H1 (cell line): ENCODE measurements at regions not wholly inside any gene's neighbourhood (a gene's known extent, or its start where the extent isn't known, plus 50 kb on each side); places are given as distances from the start of the nearest gene placed in this dataset.

Source experiments
- CTCF ChIA-PET: fragments of 300-600 bp; sonication (Branson Sonifier 250); formaldehyde crosslinking; loops from one replicate; lab custom pipeline; 2021; ENCODE audit not compliant: partially characterized antibody; lab: Charles Lee
- POLR2A ChIA-PET: fragments of 300-600 bp; sonication (Branson Sonifier 250); formaldehyde crosslinking; loops from one replicate; lab custom pipeline; 2021; ENCODE audit warnings: inconsistent platforms; ENCODE audit not compliant: partially characterized antibody; lab: Charles Lee
- DNase-seq, 2 experiments: peaks; one replicate each; pipeline versions ENCODE4 v3.0.0 to v3.0.0-alpha.2; 2010 to 2022; ENCODE audit warnings: low spot score in 2 of 2, low read depth in 1 of 2, mixed read lengths in 1 of 2
- FAIRE-seq: peaks from 2 replicates; lab custom pipeline; 2011; peaks lifted over from hg19 to GRCh38; lab: Jason Lieb, UNC
- H2AFZ ChIP-seq: 2 replicates; pipeline ENCODE4 v1.8.1; 2012; ENCODE audit warnings: low read length, inconsistent platforms
- H2AK5ac ChIP-seq: 2 replicates; pipeline ENCODE4 v1.6.1; 2013; ENCODE audit warnings: low read depth, low read length
- H2BK120ac ChIP-seq: replicated peaks from 2 replicates; pipeline ENCODE3; 2013; ENCODE audit warnings: low read depth, low read length, inconsistent platforms
- H2BK12ac ChIP-seq: 2 replicates; pipeline ENCODE4 v1.6.1; 2013; ENCODE audit warnings: low read depth, low read length
- H2BK15ac ChIP-seq: 2 replicates; pipeline ENCODE4 v1.6.1; 2013; ENCODE audit warnings: low read length
- H2BK20ac ChIP-seq: 2 replicates; pipeline ENCODE4 v1.6.1; 2013; ENCODE audit warnings: low read length
- H2BK5ac ChIP-seq: 2 replicates; pipeline ENCODE4 v1.6.1; 2013; ENCODE audit warnings: low read depth, low read length
- H3K14ac ChIP-seq: 2 replicates; pipeline ENCODE4 v1.6.1; 2013; ENCODE audit warnings: inconsistent platforms; ENCODE audit not compliant: insufficient read length
- H3K18ac ChIP-seq: 2 replicates; pipeline ENCODE4 v1.6.1; 2013; ENCODE audit warnings: low read length; ENCODE audit errors: extremely low read depth
- H3K23ac ChIP-seq: 2 replicates; pipeline ENCODE4 v1.6.1; 2013; ENCODE audit warnings: inconsistent platforms; ENCODE audit not compliant: insufficient read length
- H3K23me2 ChIP-seq: 2 replicates; pipeline ENCODE4 v1.6.1; 2013; ENCODE audit warnings: low read depth, low read length
- H3K27ac ChIP-seq: 2 replicates; pipeline ENCODE4 v1.6.1; 2011; ENCODE audit warnings: low read depth, low read length, inconsistent platforms
- H3K27me3 ChIP-seq, 4 experiments: replicated peaks in 1 of 4; 1 replicate in 1 of 4; 2 replicates in 3 of 4; pipeline versions ENCODE4 v1.6.1 to v1.8.1; 2011 to 2013; ENCODE audit warnings: low read length in 3 of 4, mild to moderate bottlenecking in 3 of 4, inconsistent platforms in 2 of 4, mixed read lengths in 2 of 4, moderate library complexity in 1 of 4; ENCODE audit not compliant: control insufficient read depth in 3 of 4, insufficient read depth in 3 of 4; ENCODE audit errors: extremely low read depth in 1 of 4
- H3K36me3 ChIP-seq, 4 experiments: 2 replicates each; pipeline versions ENCODE4 v1.6.1 to v1.8.1; 2011 to 2013; ENCODE audit warnings: mild to moderate bottlenecking in 4 of 4, low read length in 3 of 4, moderate library complexity in 2 of 4, control low read depth in 1 of 4, inconsistent platforms in 1 of 4; ENCODE audit not compliant: insufficient read depth in 4 of 4, control insufficient read depth in 2 of 4
- H3K4ac ChIP-seq: replicated peaks from 2 replicates; pipeline ENCODE3; 2013; ENCODE audit warnings: low read length, low read depth, mixed read lengths, inconsistent platforms; ENCODE audit not compliant: insufficient read length
- H3K4me1 ChIP-seq, 4 experiments: replicated peaks in 1 of 4; 1 replicate in 1 of 4; 2 replicates in 3 of 4; pipeline versions ENCODE4 v1.6.1 to v1.8.1; 2011 to 2013; ENCODE audit warnings: low read length in 3 of 4, inconsistent platforms in 2 of 4, mixed read lengths in 1 of 4; ENCODE audit not compliant: insufficient read depth in 4 of 4, control insufficient read depth in 3 of 4
- H3K4me2 ChIP-seq, 2 experiments: 2 replicates each; pipeline versions ENCODE4 v1.6.1 to v1.8.1; 2011 to 2013; ENCODE audit warnings: low read depth in 2 of 2, low read length in 2 of 2, control low read depth in 1 of 2, inconsistent platforms in 1 of 2, mild to moderate bottlenecking in 1 of 2; ENCODE audit not compliant: insufficient read depth in 1 of 2
- H3K4me3 ChIP-seq, 4 experiments: fragments of 200-600, 300-600 bp in 1 of 4; sonication (generic), shearing (Covaris generic), sonication (Bioruptor Twin) in 1 of 4; 2 replicates each; pipeline versions ENCODE4 v1.5.1 to v1.8.1; 2011 to 2016; ENCODE audit warnings: low read length in 4 of 4, low read depth in 3 of 4, control low read depth in 2 of 4, inconsistent platforms in 2 of 4, mild to moderate bottlenecking in 2 of 4, mixed read lengths in 1 of 4, moderate library complexity in 1 of 4; ENCODE audit not compliant: insufficient read depth in 2 of 4; ENCODE audit errors: extremely low read depth in 1 of 4
- H3K56ac ChIP-seq: replicated peaks from 2 replicates; pipeline ENCODE3; 2013; ENCODE audit warnings: low read depth, mild to moderate bottlenecking, mixed read lengths, low read length, inconsistent platforms; ENCODE audit not compliant: insufficient read length
- H3K79me1 ChIP-seq: 2 replicates; pipeline ENCODE4 v1.6.1; 2013; ENCODE audit warnings: low read depth, low read length, control low read depth
- H3K79me2 ChIP-seq, 2 experiments: 2 replicates each; pipeline versions ENCODE4 v1.6.1 to v1.8.1; 2012 to 2013; ENCODE audit warnings: low read length in 2 of 2, mild to moderate bottlenecking in 2 of 2, inconsistent platforms in 1 of 2; ENCODE audit not compliant: insufficient read depth in 2 of 2, control insufficient read depth in 1 of 2
- H3K9ac ChIP-seq, 4 experiments: replicated peaks in 1 of 4; 1 replicate in 1 of 4; 2 replicates in 3 of 4; pipeline versions ENCODE4 v1.6.1 to v1.8.1; 2011 to 2013; ENCODE audit warnings: low read depth in 3 of 4, low read length in 3 of 4, control low read depth in 2 of 4, mild to moderate bottlenecking in 2 of 4, moderate library complexity in 2 of 4, inconsistent platforms in 1 of 4; ENCODE audit errors: extremely low read depth in 1 of 4
- H3K9me3 ChIP-seq, 2 experiments: 2 replicates each; pipeline versions ENCODE4 v1.6.1 to v1.8.1; 2012 to 2013; ENCODE audit warnings: mild to moderate bottlenecking in 2 of 2, moderate library complexity in 2 of 2, control low read depth in 1 of 2, inconsistent platforms in 1 of 2, low read depth in 1 of 2, low read length in 1 of 2, mixed read lengths in 1 of 2; ENCODE audit not compliant: insufficient read depth in 2 of 2
- H4K20me1 ChIP-seq, 2 experiments: replicated peaks in 1 of 2; 2 replicates each; pipeline versions ENCODE3 to v1.8.1; 2011 to 2013; ENCODE audit warnings: inconsistent platforms in 2 of 2, low read length in 2 of 2, mild to moderate bottlenecking in 1 of 2; ENCODE audit not compliant: insufficient read depth in 2 of 2, control insufficient read depth in 1 of 2
- H4K5ac ChIP-seq: 2 replicates; pipeline ENCODE4 v1.6.1; 2013; ENCODE audit warnings: low read length, low read depth, mixed read lengths, inconsistent platforms; ENCODE audit not compliant: insufficient read length
- H4K8ac ChIP-seq: 2 replicates; pipeline ENCODE4 v1.8.0; 2013; ENCODE audit warnings: mild to moderate bottlenecking, moderate library complexity, low read length, inconsistent platforms; ENCODE audit not compliant: insufficient read depth; ENCODE audit errors: extremely low read depth
- H4K91ac ChIP-seq: replicated peaks from 2 replicates; pipeline ENCODE3; 2013; ENCODE audit warnings: low read length, mixed read lengths, inconsistent platforms; ENCODE audit not compliant: insufficient read length
- BCL11A ChIP-seq, 2 experiments: IDR thresholded peaks; one replicate each; pipeline ENCODE4 v1.6.1; 2011; ENCODE audit warnings: low read depth in 2 of 2, low read length in 2 of 2, mild to moderate bottlenecking in 2 of 2
- EZH2 ChIP-seq: fragments of 200-600 bp; sonication (generic); IDR thresholded peaks from 2 replicates; pipeline ENCODE4 v1.7.1; 2012; ENCODE audit warnings: low read depth, mild to moderate bottlenecking, moderate library complexity, low read length, inconsistent platforms; ENCODE audit not compliant: severe bottlenecking
- JUND ChIP-seq: IDR thresholded peaks from 2 replicates; pipeline ENCODE4 v1.6.1; 2011; ENCODE audit warnings: mild to moderate bottlenecking, improper control_type of control experiment, low read length
- PHF8 ChIP-seq: fragments of 200-600 bp; sonication (generic); conservative IDR thresholded peaks from 2 replicates; pipeline ENCODE4 v1.7.1; 2012; ENCODE audit warnings: low read depth, mild to moderate bottlenecking, inconsistent platforms, low read length, moderate library complexity
- SP1 ChIP-seq: IDR thresholded peaks from 2 replicates; pipeline ENCODE4 v1.6.1; 2011; ENCODE audit warnings: low read depth, low read length
- TAF7 ChIP-seq: optimal IDR thresholded peaks from 2 replicates; pipeline ENCODE3; 2011; ENCODE audit warnings: low read depth, mild to moderate bottlenecking, inconsistent platforms, low read length, moderate library complexity, borderline replicate concordance
- WGBS, 2 experiments: shearing (Covaris generic) in 1 of 2; methylation state at CpG; one replicate each; pipeline versions ENCODE4 v1.1.6 to v1.1.7; 2013 to 2015; ENCODE audit warnings: low lambda C conversion rate in 2 of 2, mixed read lengths in 2 of 2, inconsistent platforms in 1 of 2, low coverage in 1 of 2, missing lambda C conversion rate in 1 of 2; ENCODE audit not compliant: insufficient replicate concordance in 2 of 2, insufficient coverage in 1 of 2, insufficient read length in 1 of 2; ENCODE audit errors: extremely low coverage in 1 of 2, missing lambda C conversion rate in 1 of 2; 5-methylcytosine and 5-hydroxymethylcytosine counted together

DNA sequence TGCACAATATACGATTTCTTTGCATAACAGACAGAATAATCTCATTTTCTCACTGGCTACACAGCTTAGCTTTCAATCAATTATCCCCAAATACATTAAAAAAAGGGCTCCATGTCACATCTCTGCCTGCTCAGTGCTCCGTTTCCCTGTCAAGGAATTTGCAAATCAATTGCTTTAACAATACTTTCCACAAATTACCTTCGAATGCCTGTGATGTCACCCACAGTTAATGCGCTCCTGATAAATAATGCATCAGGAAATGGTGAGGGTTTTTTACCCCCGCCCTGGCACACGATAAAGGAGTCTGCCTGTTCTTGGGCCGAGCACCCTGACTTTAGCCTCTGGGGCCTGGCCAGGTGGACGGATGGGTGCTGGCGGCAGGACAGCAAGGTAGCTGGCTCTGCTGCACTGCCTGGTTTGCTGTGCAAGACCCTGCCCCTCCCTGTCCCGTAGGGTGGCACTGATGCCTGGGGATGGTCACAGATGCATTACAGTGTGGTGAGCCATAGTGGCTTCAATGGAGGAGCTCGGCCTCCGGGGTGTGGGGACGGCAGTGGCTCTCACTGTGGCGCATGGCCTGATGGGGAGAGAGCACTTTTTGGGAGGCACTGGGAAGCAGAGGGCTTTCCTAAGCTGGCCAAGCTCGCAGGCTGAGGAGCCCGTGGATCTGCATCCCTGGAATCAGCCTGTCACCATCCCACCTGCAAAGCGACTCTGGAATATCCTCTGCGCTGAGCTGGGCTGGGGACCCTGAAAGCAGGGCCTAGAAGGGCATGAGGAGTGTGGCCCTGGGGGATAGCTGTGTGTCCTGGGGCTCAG, 88.3 kb upstream of the HS6ST1 start:
- 72% methylated on average over 17 of the region's 18 CpGs; no CpG with 5 or more reads in 1 of the 2 experiments for WGBS, 2 experiments
- H3K18ac ChIP-seq = peak overlapping the region; percentile 75
- no peak for TF ChIP-seq SP1
- no peak for TF ChIP-seq EZH2
- no peak for TF ChIP-seq PHF8
- TF ChIP-seq BCL11A (IDR thresholded peaks at IDR 0.05; ENCODE audit: low read depth in 2 of 2, low read length in 2 of 2) = no peak
- no peak for TF ChIP-seq JUND
- TF ChIP-seq TAF7 = no peak
- TF ChIP-seq, all 59 proteins: peak for 0
- no peaks in the 10 kb centered on the region for H3K79me1 ChIP-seq
- peak overlapping the region; percentile 69 for H4K8ac ChIP-seq
- H3K4me2 ChIP-seq = no peak overlapping the region
- no peaks in the 10 kb centered on the region for H3K79me2 ChIP-seq
- CTCF ChIA-PET = interaction anchor here (0.9 kb wide), 1 partner anchor 26 kb away, joined by 3 read pairs; no protein-coding TSS in a partner anchor
- H2AK5ac ChIP-seq = no peak overlapping the region
- H2BK5ac ChIP-seq = 0 out of 2 replicates have a peak overlapping the region, but pooled peaks have one; percentile 68
- H3K36me3 ChIP-seq = no peaks in the 10 kb centered on the region
- H2BK12ac ChIP-seq = peak overlapping the region; percentile 85; the same call in 1 of the 2 replicates
- H3K27ac ChIP-seq = no peak overlapping the region
- no peak overlapping the region for H4K5ac ChIP-seq
- POLR2A ChIA-PET = interaction anchor here (0.6 to 1.5 kb wide), 2 partner anchors 11 to 25 kb away, joined by 3 to 4 read pairs; no protein-coding TSS in a partner anchor
- no peak overlapping the region for H3K9ac ChIP-seq
- no peak overlapping the region for H3K4ac ChIP-seq
- peak overlapping the region; percentile 94; the same call in 1 of the 2 replicates for H2BK20ac ChIP-seq
- H2BK120ac ChIP-seq = peak overlapping the region; percentile 75
- no peak overlapping the region for H3K23ac ChIP-seq
- H4K91ac ChIP-seq = peak overlapping the region; percentile 72
- peak in 1 of 2 experiments; percentile 42 for DNase-seq
- H3K23me2 ChIP-seq = no peaks in the 10 kb centered on the region
- H3K56ac ChIP-seq = no peak overlapping the region
- no peak overlapping the region for H2AFZ ChIP-seq
- peaks cover 0 to 18% (median 10%) of the 10 kb centered on the region in 4 experiments; a peak in 6 of 7 replicates for H3K4me1 ChIP-seq
- H3K27me3 ChIP-seq = no peaks in the 10 kb centered on the region
- H4K20me1 ChIP-seq = no peaks in the 10 kb centered on the region
- FAIRE-seq = no peak
- H3K9me3 ChIP-seq = no peaks in the 10 kb centered on the region
- no peak overlapping the region for H3K14ac ChIP-seq
- no peak overlapping the region for H3K4me3 ChIP-seq
- no peak overlapping the region for H2BK15ac ChIP-seq
